ENCODE measurements at regions not wholly inside any gene's neighbourhood (a gene's known extent, or its start where the extent isn't known, plus 50 kb on each side); places are given as distances from the start of the nearest gene placed in this dataset.

DNA sequence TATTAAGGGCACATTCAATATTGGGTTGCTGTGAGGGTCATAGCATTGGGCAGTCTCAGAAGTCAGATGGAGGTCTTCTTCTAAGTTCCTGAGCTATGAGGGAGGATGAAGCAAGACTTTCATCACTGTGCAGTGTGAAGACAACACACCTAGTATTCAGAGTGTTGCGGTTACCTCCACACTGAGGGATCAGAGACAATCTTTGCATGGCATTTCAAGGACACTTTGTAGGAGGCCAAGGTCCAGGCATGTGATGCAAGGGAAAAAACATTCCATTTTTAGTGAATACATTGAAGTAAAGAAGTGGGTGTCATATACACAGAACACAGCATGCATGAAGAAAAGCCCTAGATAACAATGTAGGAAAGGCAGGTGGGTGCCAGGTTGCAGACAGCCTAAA is 481.2 kb upstream of the DIPK2B start:
- no peak for TF ChIP-seq EP300 (IDR thresholded peaks at IDR 0.05; ENCODE audit: low read depth)
- TF ChIP-seq, protein P1, sequence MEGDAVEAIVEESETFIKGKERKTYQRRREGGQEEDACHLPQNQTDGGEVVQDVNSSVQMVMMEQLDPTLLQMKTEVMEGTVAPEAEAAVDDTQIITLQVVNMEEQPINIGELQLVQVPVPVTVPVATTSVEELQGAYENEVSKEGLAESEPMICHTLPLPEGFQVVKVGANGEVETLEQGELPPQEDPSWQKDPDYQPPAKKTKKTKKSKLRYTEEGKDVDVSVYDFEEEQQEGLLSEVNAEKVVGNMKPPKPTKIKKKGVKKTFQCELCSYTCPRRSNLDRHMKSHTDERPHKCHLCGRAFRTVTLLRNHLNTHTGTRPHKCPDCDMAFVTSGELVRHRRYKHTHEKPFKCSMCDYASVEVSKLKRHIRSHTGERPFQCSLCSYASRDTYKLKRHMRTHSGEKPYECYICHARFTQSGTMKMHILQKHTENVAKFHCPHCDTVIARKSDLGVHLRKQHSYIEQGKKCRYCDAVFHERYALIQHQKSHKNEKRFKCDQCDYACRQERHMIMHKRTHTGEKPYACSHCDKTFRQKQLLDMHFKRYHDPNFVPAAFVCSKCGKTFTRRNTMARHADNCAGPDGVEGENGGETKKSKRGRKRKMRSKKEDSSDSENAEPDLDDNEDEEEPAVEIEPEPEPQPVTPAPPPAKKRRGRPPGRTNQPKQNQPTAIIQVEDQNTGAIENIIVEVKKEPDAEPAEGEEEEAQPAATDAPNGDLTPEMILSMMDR (IDR thresholded peaks at IDR 0.05) = no peak

Data from transverse colon (tissue), 3 donors.